DOHH2 (cell line): ENCODE measurements at regions not wholly inside any gene's neighbourhood (a gene's known extent, or its start where the extent isn't known, plus 50 kb on each side); places are given as distances from the start of the nearest gene placed in this dataset.

ENCODE experiments used
- H3F3A ChIP-seq: fragments of 200-600 bp; sonication (generic), shearing (Covaris generic); 2 replicates; pipeline ENCODE4 v1.6.0; 2016; ENCODE audit warnings: antibody characterized with exemption, mild to moderate bottlenecking; ENCODE audit not compliant: control insufficient read depth, insufficient read depth
- H3K27ac ChIP-seq: fragments of 200-600 bp; sonication (generic); 2 replicates; pipeline ENCODE4 v1.5.1; 2014; ENCODE audit warnings: low read depth, mild to moderate bottlenecking, low read length, moderate library complexity
- H3K27me3 ChIP-seq: fragments of 200-600 bp; sonication (generic); 2 replicates; pipeline ENCODE4 v1.6.1; 2014; ENCODE audit warnings: mild to moderate bottlenecking, low read length, mixed read lengths; ENCODE audit not compliant: control insufficient read depth
- H3K36me3 ChIP-seq: fragments of 200-600 bp; sonication (generic); 2 replicates; pipeline ENCODE4 v1.6.1; 2014; ENCODE audit warnings: mild to moderate bottlenecking, low read length, moderate library complexity, mixed read lengths; ENCODE audit not compliant: control insufficient read depth
- H3K4me1 ChIP-seq: fragments of 200-600 bp; sonication (generic); 2 replicates; pipeline ENCODE4 v1.6.1; 2014; ENCODE audit warnings: mild to moderate bottlenecking, low read length, mixed read lengths; ENCODE audit not compliant: control insufficient read depth
- H3K4me2 ChIP-seq: fragments of 200-600 bp; sonication (generic); 2 replicates; pipeline ENCODE4 v1.6.0; 2014; ENCODE audit warnings: mild to moderate bottlenecking, low read length, moderate library complexity
- H3K4me3 ChIP-seq: fragments of 200-600 bp; sonication (generic); 2 replicates; pipeline ENCODE4 v1.5.1; 2014; ENCODE audit warnings: mild to moderate bottlenecking, low read length, mixed read lengths
- H3K79me2 ChIP-seq: fragments of 200-600 bp; sonication (generic); 2 replicates; pipeline ENCODE4 v1.6.1; 2014; ENCODE audit warnings: mild to moderate bottlenecking, low read length, mixed read lengths; ENCODE audit not compliant: control insufficient read depth
- H3K9me2 ChIP-seq: fragments of 200-600 bp; sonication (generic); replicated peaks from 2 replicates; pipeline ENCODE4 v1.6.1; 2014; ENCODE audit warnings: mild to moderate bottlenecking, low read length, mixed read lengths; ENCODE audit not compliant: control insufficient read depth
- H3K9me3 ChIP-seq: fragments of 200-600 bp; sonication (generic); 2 replicates; pipeline ENCODE4 v1.6.1; 2014; ENCODE audit warnings: antibody characterized with exemption, low read length, mixed read lengths; ENCODE audit not compliant: control insufficient read depth, insufficient read depth
- H4K20me1 ChIP-seq: fragments of 200-600 bp; sonication (generic); 2 replicates; pipeline ENCODE4 v1.6.0; 2014; ENCODE audit warnings: low read depth, mild to moderate bottlenecking, antibody characterized with exemption, low read length, moderate library complexity; ENCODE audit not compliant: control insufficient read depth, insufficient read depth
- EZH2phosphoT487 ChIP-seq: fragments of 200-600 bp; sonication (generic); IDR thresholded peaks from 2 replicates; pipeline ENCODE4 v1.6.1; 2017; ENCODE audit warnings: borderline replicate concordance, mild to moderate bottlenecking, antibody characterized with exemption, low read length, moderate library complexity, mixed read lengths
- TF ChIP-seq, protein P1 (sequence below): fragments of 200-600 bp; sonication (generic); IDR thresholded peaks from one replicate; pipeline ENCODE4 v1.5.1; 2014; ENCODE audit warnings: antibody characterized with exemption, mild to moderate bottlenecking, low read depth, low read length; ENCODE audit not compliant: poor library complexity, severe bottlenecking

DNA sequence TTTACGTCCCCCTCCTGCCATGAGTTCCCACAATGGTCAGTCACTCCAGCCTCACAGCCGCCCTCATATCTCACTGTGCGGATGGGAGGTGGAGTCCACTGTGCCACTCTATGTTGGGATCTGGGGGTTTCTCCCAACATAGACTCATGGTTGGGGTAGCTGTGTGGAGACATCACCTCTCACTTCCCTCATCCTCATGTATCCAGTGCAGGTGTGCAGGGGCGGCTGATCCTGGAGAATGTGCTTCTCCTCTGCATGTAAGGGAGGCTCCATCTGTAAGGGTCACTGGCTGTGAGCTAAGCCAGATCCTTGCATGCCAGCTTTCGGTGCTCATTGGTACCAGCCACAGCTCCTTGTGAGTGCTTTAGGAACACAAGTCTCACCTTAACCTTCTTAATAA lies 400.8 kb downstream of the CDH26 start:
- Histone ChIP-seq H3F3A (no peaks in the 10 kb centered on the region), H3K36me3 (no peaks in the 10 kb centered on the region)

DNA sequence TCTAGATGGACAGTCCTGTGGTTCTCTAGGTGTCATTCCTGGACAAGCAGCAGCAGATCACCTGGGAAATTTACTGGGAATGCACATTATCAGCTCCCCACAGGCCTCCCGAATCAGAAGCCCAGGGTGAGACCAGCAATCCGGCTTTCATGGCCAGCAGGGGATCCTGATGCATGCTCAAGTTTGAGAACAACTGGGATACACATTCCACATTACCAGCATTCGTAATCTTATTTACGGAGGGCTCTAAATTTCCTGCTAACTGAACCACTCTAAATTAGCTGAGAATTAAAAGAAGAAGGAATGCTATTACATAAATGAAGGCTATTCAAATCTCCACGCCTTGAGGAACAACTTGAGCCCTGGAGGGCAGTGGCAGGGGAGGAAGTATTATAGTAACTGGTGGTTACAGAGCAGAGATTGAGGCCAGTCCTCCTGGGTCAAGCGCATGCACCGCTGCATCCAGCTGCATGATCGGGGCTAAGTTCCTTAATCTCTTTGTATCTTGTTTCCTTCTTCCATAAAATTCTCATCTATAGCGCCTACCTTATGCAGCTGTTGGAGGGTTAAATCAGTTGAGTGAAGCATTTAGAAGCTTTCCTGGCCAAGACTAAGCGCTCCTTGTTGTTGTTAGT lies 403.7 kb downstream of the CDH26 start:
- H3K4me1 ChIP-seq = no peaks in the 10 kb centered on the region
- H3K79me2 ChIP-seq = no peaks in the 10 kb centered on the region
- H3K4me3 ChIP-seq = no peak overlapping the region
- no peaks in the 10 kb centered on the region for H3K27me3 ChIP-seq
- no peaks in the 10 kb centered on the region for H3K36me3 ChIP-seq
- H3K4me2 ChIP-seq = no peak overlapping the region
- H4K20me1 ChIP-seq = no peaks in the 10 kb centered on the region
- no peak for TF ChIP-seq EZH2phosphoT487
- TF ChIP-seq, protein P1, sequence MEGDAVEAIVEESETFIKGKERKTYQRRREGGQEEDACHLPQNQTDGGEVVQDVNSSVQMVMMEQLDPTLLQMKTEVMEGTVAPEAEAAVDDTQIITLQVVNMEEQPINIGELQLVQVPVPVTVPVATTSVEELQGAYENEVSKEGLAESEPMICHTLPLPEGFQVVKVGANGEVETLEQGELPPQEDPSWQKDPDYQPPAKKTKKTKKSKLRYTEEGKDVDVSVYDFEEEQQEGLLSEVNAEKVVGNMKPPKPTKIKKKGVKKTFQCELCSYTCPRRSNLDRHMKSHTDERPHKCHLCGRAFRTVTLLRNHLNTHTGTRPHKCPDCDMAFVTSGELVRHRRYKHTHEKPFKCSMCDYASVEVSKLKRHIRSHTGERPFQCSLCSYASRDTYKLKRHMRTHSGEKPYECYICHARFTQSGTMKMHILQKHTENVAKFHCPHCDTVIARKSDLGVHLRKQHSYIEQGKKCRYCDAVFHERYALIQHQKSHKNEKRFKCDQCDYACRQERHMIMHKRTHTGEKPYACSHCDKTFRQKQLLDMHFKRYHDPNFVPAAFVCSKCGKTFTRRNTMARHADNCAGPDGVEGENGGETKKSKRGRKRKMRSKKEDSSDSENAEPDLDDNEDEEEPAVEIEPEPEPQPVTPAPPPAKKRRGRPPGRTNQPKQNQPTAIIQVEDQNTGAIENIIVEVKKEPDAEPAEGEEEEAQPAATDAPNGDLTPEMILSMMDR = no peak
- peaks cover 4% of the 10 kb centered on the region; the same call in 1 of the 2 replicates for H3K9me3 ChIP-seq
- H3K27ac ChIP-seq = no peak overlapping the region
- H3K9me2 ChIP-seq = no peaks in the 10 kb centered on the region
- H3F3A ChIP-seq = no peaks in the 10 kb centered on the region

More for the DNA sequence above, 400.8 kb downstream of the CDH26 start:
- no peaks in the 10 kb centered on the region for H3K9me2 ChIP-seq
- no peaks in the 10 kb centered on the region for H3K4me1 ChIP-seq
- no peak overlapping the region for H3K4me2 ChIP-seq
- no peak overlapping the region for H3K27ac ChIP-seq
- H3K9me3 ChIP-seq = peaks cover under 1% of the 10 kb centered on the region; the same call in 1 of the 2 replicates
- no peaks in the 10 kb centered on the region for H4K20me1 ChIP-seq
- no peak for TF ChIP-seq EZH2phosphoT487
- TF ChIP-seq, protein P1 = no peak
- no peaks in the 10 kb centered on the region for H3K27me3 ChIP-seq
- no peak overlapping the region for H3K4me3 ChIP-seq
- no peaks in the 10 kb centered on the region for H3K79me2 ChIP-seq

DNA sequence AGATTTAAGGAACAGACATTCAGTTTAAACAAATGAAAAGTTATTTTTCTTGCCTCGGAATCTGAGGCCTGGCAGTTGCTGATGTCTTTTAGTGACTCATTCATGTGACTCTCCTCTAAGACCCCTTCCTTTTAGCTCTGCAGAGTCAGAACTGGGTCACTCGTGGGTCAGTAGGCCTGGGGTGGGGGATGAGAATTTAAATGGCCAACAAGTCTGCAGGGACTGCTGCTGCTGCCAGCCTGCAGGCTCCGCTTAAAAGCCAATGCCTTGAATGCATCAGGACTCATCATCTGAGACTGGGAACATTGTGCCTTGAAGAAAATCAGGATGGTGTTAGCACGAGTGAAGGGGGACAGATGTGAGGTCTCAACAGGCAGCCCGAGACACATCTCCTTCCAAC lies 404.3 kb downstream of the CDH26 start:
- Histone ChIP-seq H3K36me3 (no peaks in the 10 kb centered on the region), H3K9me2 (no peaks in the 10 kb centered on the region), H4K20me1 (no peaks in the 10 kb centered on the region), H3K9me3 (peaks cover 4% of the 10 kb centered on the region; the same call in 1 of the 2 replicates), H3K27me3 (no peaks in the 10 kb centered on the region), H3K27ac (no peak overlapping the region), H3K4me1 (no peaks in the 10 kb centered on the region), H3F3A (no peaks in the 10 kb centered on the region), H3K4me2 (no peak overlapping the region), H3K79me2 (no peaks in the 10 kb centered on the region), H3K4me3 (no peak overlapping the region)
- TF ChIP-seq, protein P1 = no peak
- no peak for TF ChIP-seq EZH2phosphoT487
